Sigmoid colon (tissue), 6 donors: ENCODE measurements at regions not wholly inside any gene's neighbourhood (a gene's known extent, or its start where the extent isn't known, plus 50 kb on each side); places are given as distances from the start of the nearest gene placed in this dataset.

ENCODE experiments used
- DNase-seq: peaks from one replicate; pipeline ENCODE4 v3.0.0-alpha.2; 2019
- H3K27ac ChIP-seq, 4 donors: fragments of 200-600 bp; sonication (generic); one replicate each; pipeline ENCODE4 v1.5.1; 2016 to 2019; ENCODE audit warnings: mild to moderate bottlenecking in 1 of 4
- H3K27me3 ChIP-seq, 3 donors: fragments of 200-600 bp; sonication (generic); one replicate each; pipeline ENCODE4 v1.5.1; 2019; ENCODE audit warnings: mild to moderate bottlenecking in 1 of 3
- H3K36me3 ChIP-seq, 4 donors: fragments of 200-600 bp; sonication (generic); one replicate each; pipeline ENCODE4 v1.5.1; 2016 to 2019
- H3K4me1 ChIP-seq, 4 donors: fragments of 200-600 bp; sonication (generic); one replicate each; pipeline ENCODE4 v1.5.1; 2017 to 2019
- H3K4me3 ChIP-seq, 4 donors: fragments of 200-600 bp; sonication (generic); one replicate each; pipeline ENCODE4 v1.5.1; 2017 to 2019; ENCODE audit warnings: mild to moderate bottlenecking in 2 of 4, moderate library complexity in 1 of 4
- H3K9me3 ChIP-seq, 4 donors: fragments of 200-600 bp in 3 of 4; sonication (generic) in 3 of 4; one replicate each; pipeline versions ENCODE4 v1.5.1 to v1.6.1; 2013 to 2019
- EP300 ChIP-seq, 4 donors: sonication (generic); formaldehyde crosslinking; IDR thresholded peaks; one replicate each; pipeline ENCODE4 v1.6.1; 2017; ENCODE audit warnings: antibody characterized with exemption in 4 of 4
- POLR2A ChIP-seq, 2 donors: fragments of 450-650 bp; IDR thresholded peaks; one replicate each; pipeline ENCODE4 v1.6.1; 2016; ENCODE audit warnings: antibody characterized with exemption in 2 of 2, mild to moderate bottlenecking in 2 of 2, moderate library complexity in 2 of 2
- POLR2AphosphoS5 ChIP-seq, 4 donors: sonication (generic); formaldehyde crosslinking; IDR thresholded peaks; one replicate each; pipeline ENCODE4 v1.6.1; 2017; ENCODE audit warnings: antibody characterized with exemption in 4 of 4
- WGBS, 2 donors: extraction: QIAGEN DNeasy Blood & Tissue Kit; methylation state at CpG; one replicate each; pipeline ENCODE4 v1.1.7; 2013; 5-methylcytosine and 5-hydroxymethylcytosine counted together
- intact Hi-C: fragments of 100-400 bp; cut with DNase I; formaldehyde crosslinking; loops from one replicate; pipeline ENCODE4 v1.15.1; 2023
- TF ChIP-seq, protein P1 (sequence below), 4 experiments: fragments of 450-650 bp in 3 of 4; fragments of 200-600 bp in 1 of 4; IDR thresholded peaks; one replicate each; pipeline ENCODE4 v1.5.1; 2016 to 2019; ENCODE audit warnings: antibody characterized with exemption in 4 of 4, mild to moderate bottlenecking in 3 of 4, moderate library complexity in 2 of 4
- donor health status: healthy with polysubstance abuse.
- donor health status: healthy.

DNA sequence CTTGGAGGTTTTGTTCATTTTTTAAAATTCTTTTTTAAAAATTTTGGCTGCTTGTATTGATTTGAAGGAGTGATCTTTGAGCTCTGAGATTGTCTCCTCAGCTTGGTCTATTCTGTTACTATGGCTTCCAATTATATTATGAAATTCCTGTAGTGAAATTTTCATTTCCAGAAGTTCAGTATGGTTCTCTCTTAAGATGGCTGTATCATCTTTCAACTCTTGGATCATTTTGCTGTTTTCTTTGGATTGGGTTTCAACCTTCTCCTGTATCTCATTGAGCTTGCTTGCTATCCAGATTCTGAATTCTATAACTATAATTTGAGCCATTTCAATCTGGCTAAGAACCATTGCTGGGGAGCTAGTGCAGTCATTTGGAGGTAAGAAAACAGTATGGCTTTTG lies 270.8 kb upstream of the NT5C1B start:
- H3K9me3 ChIP-seq = no peaks in the 10 kb centered on the region
- no peak for DNase-seq
- TF ChIP-seq, protein P1, sequence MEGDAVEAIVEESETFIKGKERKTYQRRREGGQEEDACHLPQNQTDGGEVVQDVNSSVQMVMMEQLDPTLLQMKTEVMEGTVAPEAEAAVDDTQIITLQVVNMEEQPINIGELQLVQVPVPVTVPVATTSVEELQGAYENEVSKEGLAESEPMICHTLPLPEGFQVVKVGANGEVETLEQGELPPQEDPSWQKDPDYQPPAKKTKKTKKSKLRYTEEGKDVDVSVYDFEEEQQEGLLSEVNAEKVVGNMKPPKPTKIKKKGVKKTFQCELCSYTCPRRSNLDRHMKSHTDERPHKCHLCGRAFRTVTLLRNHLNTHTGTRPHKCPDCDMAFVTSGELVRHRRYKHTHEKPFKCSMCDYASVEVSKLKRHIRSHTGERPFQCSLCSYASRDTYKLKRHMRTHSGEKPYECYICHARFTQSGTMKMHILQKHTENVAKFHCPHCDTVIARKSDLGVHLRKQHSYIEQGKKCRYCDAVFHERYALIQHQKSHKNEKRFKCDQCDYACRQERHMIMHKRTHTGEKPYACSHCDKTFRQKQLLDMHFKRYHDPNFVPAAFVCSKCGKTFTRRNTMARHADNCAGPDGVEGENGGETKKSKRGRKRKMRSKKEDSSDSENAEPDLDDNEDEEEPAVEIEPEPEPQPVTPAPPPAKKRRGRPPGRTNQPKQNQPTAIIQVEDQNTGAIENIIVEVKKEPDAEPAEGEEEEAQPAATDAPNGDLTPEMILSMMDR (IDR thresholded peaks at IDR 0.05) = no peak
- TF ChIP-seq POLR2AphosphoS5 (IDR thresholded peaks at IDR 0.05) = no peak
- TF ChIP-seq POLR2A (IDR thresholded peaks at IDR 0.05) = no peak
- TF ChIP-seq EP300 (IDR thresholded peaks at IDR 0.05) = no peak
- intact Hi-C loops = no loop called here
- H3K4me1 ChIP-seq = no peaks in the 10 kb centered on the region
- no peaks in the 10 kb centered on the region for H3K27me3 ChIP-seq
- H3K27ac ChIP-seq = no peak overlapping the region
- no peaks in the 10 kb centered on the region for H3K36me3 ChIP-seq
- no peak overlapping the region for H3K4me3 ChIP-seq

DNA sequence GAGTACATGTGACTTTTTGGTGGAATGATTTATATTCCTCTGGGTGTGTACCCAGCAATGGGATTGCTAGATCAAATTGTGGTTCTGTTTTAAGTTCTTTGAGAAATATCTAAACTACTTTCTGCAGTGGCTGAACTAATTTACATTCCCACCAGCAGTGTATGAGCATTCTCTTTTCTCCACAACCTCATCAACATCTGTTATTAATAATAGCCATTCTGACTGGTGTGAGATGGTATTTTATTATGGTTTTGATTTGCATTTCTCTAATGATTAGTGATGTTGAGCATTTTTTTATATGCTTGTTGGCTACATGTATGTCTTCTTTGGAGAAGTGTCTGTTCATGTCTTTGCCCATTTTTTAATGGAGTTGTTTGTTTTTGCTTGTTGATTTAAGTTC lies 267.4 kb upstream of the NT5C1B start:
- intact Hi-C loops = no loop called here
- no peaks in the 10 kb centered on the region for H3K36me3 ChIP-seq
- no peaks in the 10 kb centered on the region for H3K27me3 ChIP-seq
- H3K27ac ChIP-seq = no peak overlapping the region
- no peak for TF ChIP-seq POLR2AphosphoS5 (IDR thresholded peaks at IDR 0.05)
- no peak for TF ChIP-seq EP300 (IDR thresholded peaks at IDR 0.05)
- TF ChIP-seq, protein P1 (IDR thresholded peaks at IDR 0.05) = no peak
- TF ChIP-seq POLR2A (IDR thresholded peaks at IDR 0.05) = no peak
- no peaks in the 10 kb centered on the region for H3K4me1 ChIP-seq
- H3K4me3 ChIP-seq = no peak overlapping the region
- DNase-seq = no peak
- H3K9me3 ChIP-seq = no peaks in the 10 kb centered on the region

DNA sequence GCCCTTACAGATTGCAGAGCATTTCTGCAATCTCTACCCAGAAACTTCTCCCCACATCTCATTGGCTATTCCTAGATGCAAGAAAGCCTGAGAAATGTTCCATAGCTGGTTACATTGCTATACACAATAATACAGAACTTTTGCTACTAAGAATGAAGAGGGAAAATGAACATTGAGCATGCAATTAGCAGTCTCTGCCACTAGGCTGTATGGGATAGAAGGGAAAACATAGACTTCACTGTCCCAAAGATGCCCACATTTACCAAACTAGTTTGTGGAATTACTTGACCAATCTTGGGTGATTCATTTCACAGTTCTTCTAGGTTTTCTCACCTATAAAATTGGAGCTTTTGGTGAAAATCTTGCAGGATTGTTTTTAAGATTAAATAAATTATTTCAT lies 265.7 kb upstream of the NT5C1B start:
- no peaks in the 10 kb centered on the region for H3K4me1 ChIP-seq
- no peaks in the 10 kb centered on the region for H3K9me3 ChIP-seq
- no peaks in the 10 kb centered on the region for H3K36me3 ChIP-seq
- DNase-seq = no peak
- no peak overlapping the region for H3K27ac ChIP-seq
- H3K27me3 ChIP-seq = no peaks in the 10 kb centered on the region
- TF ChIP-seq, protein P1 (IDR thresholded peaks at IDR 0.05) = no peak
- no peak for TF ChIP-seq EP300 (IDR thresholded peaks at IDR 0.05)
- TF ChIP-seq POLR2AphosphoS5 (IDR thresholded peaks at IDR 0.05) = no peak
- TF ChIP-seq POLR2A (IDR thresholded peaks at IDR 0.05) = no peak
- no peak overlapping the region for H3K4me3 ChIP-seq
- intact Hi-C loops = no loop called here

DNA sequence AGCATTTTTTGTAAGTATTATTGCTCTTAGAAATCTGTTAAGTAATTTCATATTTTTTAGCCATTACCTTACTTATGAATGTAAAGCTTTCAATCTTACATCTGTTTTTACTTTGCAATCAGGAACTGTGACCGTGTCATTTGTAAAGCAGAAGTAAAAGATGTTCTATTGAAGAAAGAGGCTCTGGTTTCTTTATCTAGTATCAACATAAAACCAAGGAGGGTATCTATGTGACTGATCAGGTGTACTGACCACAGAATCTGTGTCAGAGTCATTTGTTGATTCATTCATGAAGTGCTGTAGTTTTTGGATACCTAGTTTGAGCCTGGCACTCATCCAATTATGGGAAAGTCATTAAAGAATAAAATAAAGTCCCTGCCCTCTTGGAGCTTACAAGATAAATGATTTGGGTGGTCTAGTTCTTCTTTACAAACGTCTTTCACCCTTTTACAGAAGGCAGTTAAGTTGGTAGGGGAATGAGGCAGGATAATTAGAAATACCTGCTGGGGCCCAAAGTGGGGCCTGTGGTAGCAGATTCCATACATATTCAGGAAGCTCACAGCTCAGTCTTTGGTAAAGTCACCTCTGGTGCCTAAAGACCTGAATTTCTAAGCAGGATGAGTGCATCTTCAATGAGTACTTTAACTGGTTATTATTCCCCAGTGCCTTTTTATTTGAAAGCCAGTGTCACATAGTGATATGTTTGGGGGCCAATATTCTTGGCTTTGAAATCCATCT lies 260.6 kb upstream of the NT5C1B start:
- no peaks in the 10 kb centered on the region for H3K27me3 ChIP-seq
- no peak for TF ChIP-seq POLR2A (IDR thresholded peaks at IDR 0.05)
- no peak for TF ChIP-seq EP300 (IDR thresholded peaks at IDR 0.05)
- TF ChIP-seq, protein P1 (IDR thresholded peaks at IDR 0.05) = no peak
- no peak for TF ChIP-seq POLR2AphosphoS5 (IDR thresholded peaks at IDR 0.05)
- WGBS, 2 donors = 58 to 65% methylated on average over 2 of the region's 2 CpGs
- intact Hi-C loops = no loop called here
- no peak overlapping the region for H3K4me3 ChIP-seq
- H3K9me3 ChIP-seq = no peaks in the 10 kb centered on the region
- DNase-seq = no peak
- H3K27ac ChIP-seq = no peak overlapping the region
- H3K4me1 ChIP-seq = no peaks in the 10 kb centered on the region
- H3K36me3 ChIP-seq = no peaks in the 10 kb centered on the region

DNA sequence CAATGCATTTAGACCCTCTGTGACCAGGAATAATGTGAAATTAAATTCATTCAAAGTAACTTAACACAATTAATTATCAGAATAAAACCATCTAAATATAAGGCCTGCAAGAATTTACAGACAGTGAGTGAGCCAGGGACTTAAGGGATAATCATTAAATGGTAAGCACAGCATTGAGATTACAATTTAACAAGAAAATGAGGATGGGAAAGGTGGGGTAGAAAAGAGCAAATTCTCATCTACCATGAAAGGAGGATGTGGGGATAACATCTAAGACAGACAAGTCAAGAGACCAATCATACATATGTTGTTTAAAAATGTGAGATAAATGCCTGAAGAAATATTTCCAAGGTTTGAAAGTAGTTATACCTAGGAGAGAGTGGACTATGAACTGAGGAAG lies 259.3 kb upstream of the NT5C1B start:
- TF ChIP-seq POLR2A (IDR thresholded peaks at IDR 0.05) = no peak
- no peak for TF ChIP-seq EP300 (IDR thresholded peaks at IDR 0.05)
- TF ChIP-seq, protein P1 (IDR thresholded peaks at IDR 0.05) = no peak
- TF ChIP-seq POLR2AphosphoS5 (IDR thresholded peaks at IDR 0.05) = no peak
- no peaks in the 10 kb centered on the region for H3K36me3 ChIP-seq
- no peak overlapping the region for H3K27ac ChIP-seq
- no peaks in the 10 kb centered on the region for H3K9me3 ChIP-seq
- H3K4me1 ChIP-seq = no peaks in the 10 kb centered on the region
- intact Hi-C loops = no loop called here
- no peak overlapping the region for H3K4me3 ChIP-seq
- no peaks in the 10 kb centered on the region for H3K27me3 ChIP-seq
- DNase-seq = no peak
